HAP-1 (cell line): ENCODE measurements at regions not wholly inside any gene's neighbourhood (a gene's known extent, or its start where the extent isn't known, plus 50 kb on each side); places are given as distances from the start of the nearest gene placed in this dataset.
"Not testable (repeated sequence)": the region's sequence is repeated elsewhere in the genome, so short reads cannot be mapped to it uniquely, and the experiment has no call there.

Experiments
- DNase-seq, 2 experiments: peaks; one replicate each; pipeline ENCODE4 v3.0.0-alpha.2; 2016 to 2020; ENCODE audit warnings: low spot score in 2 of 2
- H3K27me3 ChIP-seq: fragments of 250-450 bp; sonication (Bioruptor Pico); 2 replicates; pipeline ENCODE4 v1.5.1; 2020; ENCODE audit warnings: low read depth, mild to moderate bottlenecking, moderate library complexity
- H3K36me3 ChIP-seq: fragments of 250-450 bp; sonication (Bioruptor Pico); replicated peaks from 2 replicates; pipeline ENCODE4 v1.5.1; 2020; ENCODE audit warnings: mild to moderate bottlenecking
- H3K4me1 ChIP-seq: fragments of 250-450 bp; sonication (Bioruptor Pico); 2 replicates; pipeline ENCODE4 v1.5.1; 2020; ENCODE audit warnings: mild to moderate bottlenecking
- H3K4me3 ChIP-seq: fragments of 250-450 bp; sonication (Bioruptor Pico); 2 replicates; pipeline ENCODE4 v1.5.1; 2020; ENCODE audit warnings: mild to moderate bottlenecking, moderate library complexity
- H3K9me3 ChIP-seq: fragments of 250-450 bp; sonication (Bioruptor Pico); 2 replicates; pipeline ENCODE4 v1.5.1; 2020; ENCODE audit warnings: mild to moderate bottlenecking, moderate library complexity
- in situ Hi-C: fragments of 300-500 bp; cut with MboI; formaldehyde crosslinking; loops from 3 replicates; pipeline ENCODE4 v1.14.3; 2020; ENCODE audit warnings: low sequenced_read_pairs, inconsistent platforms, mixed read lengths

DNA sequence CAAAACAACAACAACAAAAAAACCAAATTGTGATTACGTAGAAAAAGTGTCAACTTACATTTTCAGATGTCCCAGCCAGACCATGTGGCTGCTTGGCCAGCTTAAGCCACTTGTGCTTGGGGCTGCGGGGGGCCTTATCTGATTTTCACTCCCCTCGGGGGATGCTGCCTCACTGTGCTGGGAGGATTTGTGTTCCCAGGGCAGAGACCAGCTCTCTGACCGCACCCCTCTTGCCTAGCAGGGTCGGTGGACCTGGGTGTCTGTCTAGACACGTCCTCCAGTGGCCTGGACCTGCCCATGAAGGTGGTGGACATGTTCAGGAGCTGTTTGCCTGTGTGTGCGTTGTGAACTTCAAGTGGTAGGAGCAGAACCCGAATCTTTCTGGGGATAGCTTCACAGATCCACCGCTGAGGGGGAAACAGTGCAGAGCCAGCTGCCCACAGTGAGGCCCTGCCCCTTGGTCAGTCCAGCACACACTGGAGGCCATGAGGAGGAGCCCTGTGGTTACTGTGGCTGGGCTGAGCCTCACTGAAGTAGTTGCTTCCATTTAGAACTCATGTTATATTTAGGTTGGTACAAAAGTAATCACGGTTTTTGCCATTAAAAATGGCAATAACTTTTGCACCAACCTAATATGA, 173.9 kb downstream of the ADRA2C start:
- H3K36me3 ChIP-seq, H3K4me1 ChIP-seq, H3K27me3 ChIP-seq, H3K9me3 ChIP-seq, DNase-seq, H3K4me3 ChIP-seq, in situ Hi-C loops: not testable (repeated sequence)

GRCh38 chr4:3941735-3942522, 175.7 kb downstream of the ADRA2C start:
- H3K4me3 ChIP-seq, H3K27me3 ChIP-seq, in situ Hi-C loops, DNase-seq, H3K9me3 ChIP-seq, H3K4me1 ChIP-seq, H3K36me3 ChIP-seq: not testable (repeated sequence)

GRCh38 chr4:3942569-3942971, 176.4 kb downstream of the ADRA2C start:
- peak; percentile 11 to 52 for DNase-seq
- H3K4me3 ChIP-seq, H3K4me1 ChIP-seq, H3K27me3 ChIP-seq, H3K9me3 ChIP-seq, H3K36me3 ChIP-seq, in situ Hi-C loops: not testable (repeated sequence)

DNA sequence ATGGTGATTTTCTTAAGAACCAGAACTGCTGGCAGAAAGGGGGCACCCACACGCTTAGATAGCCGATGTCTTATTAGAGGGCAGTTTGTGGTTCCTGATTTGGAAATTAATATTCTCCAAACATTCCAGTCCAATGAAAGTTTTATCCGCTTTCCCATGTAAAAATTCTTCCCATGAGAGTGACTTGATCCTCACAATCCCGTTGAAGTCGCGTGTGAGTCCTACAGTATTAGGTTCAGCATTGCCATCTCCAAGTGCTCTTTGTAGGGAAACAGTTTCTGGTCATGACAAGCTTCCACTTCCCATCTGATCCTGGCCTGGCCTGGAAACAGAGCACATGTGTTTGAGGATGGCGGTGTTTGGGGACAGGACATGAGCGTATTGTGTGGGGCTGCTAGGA, 176.9 kb downstream of the ADRA2C start:
- H3K9me3 ChIP-seq, H3K4me3 ChIP-seq, in situ Hi-C loops, DNase-seq, H3K4me1 ChIP-seq, H3K27me3 ChIP-seq, H3K36me3 ChIP-seq: not testable (repeated sequence)

DNA sequence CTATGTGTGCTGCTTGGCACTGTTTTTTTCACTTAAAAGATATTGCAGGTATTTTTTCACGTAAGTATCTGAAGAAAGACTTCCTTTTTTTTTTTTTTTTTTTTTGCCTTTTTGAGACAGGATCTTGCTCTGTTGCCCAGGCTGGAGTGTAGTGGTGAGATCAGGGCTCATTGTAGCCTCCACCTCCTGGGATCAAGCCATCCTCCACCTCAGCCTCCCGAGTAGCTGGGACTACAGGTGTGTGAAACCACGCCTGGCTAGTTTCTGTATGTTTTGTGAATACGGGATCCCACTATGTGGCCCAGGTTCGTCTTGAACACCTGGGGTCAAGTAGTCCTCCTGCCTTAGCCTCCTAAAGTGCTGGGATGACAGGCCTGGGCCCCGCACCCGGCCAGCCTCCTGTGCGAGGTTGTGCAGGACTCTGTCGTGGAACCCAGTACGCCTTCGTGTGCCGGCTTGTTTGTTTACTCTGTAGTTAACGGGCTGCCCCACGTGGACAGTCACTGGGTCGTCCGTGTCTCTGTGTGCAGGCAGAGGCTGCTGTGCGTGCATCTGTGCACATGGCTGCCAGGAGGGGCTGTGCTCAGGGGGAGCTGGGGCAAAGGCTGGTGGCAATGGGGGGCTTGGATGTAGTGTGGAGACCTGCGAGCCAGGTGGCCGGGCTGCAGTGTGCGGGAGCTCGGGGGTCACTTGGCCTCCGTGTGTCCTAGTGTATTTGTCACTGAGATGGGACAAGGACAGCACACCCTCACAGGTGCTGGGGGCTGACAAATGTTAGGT, 179.5 kb downstream of the ADRA2C start:
- Histone ChIP-seq H3K27me3 (no peaks in the 10 kb centered on the region), H3K4me1 (no peaks in the 10 kb centered on the region), H3K9me3 (no peaks in the 10 kb centered on the region), H3K4me3 (no peak overlapping the region), H3K36me3 (no peaks in the 10 kb centered on the region)
- DNase-seq: no peak
- in situ Hi-C loops: no loop called here

DNA sequence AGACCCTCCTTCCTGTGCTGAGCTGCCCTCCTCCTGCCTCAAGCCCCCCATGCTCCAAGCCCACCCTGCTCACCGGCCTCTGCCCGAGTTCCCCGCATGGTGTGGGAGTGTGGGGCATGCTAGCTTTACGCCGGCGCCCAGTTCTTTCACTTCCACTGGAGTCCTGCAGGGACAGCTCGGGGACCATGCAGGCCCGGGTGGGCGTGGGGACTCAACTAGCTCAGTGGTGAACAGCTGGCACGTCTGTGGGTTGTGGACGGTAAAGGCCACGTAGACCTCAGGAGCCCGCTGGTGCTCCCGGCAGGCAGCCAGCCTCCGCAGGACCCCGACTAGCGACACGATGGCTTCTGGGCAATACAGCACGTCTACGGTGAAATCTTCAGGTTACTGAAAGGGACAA, 180.4 kb downstream of the ADRA2C start:
- H3K36me3 ChIP-seq, in situ Hi-C loops, DNase-seq, H3K27me3 ChIP-seq, H3K4me3 ChIP-seq, H3K9me3 ChIP-seq, H3K4me1 ChIP-seq: not testable (repeated sequence)

DNA sequence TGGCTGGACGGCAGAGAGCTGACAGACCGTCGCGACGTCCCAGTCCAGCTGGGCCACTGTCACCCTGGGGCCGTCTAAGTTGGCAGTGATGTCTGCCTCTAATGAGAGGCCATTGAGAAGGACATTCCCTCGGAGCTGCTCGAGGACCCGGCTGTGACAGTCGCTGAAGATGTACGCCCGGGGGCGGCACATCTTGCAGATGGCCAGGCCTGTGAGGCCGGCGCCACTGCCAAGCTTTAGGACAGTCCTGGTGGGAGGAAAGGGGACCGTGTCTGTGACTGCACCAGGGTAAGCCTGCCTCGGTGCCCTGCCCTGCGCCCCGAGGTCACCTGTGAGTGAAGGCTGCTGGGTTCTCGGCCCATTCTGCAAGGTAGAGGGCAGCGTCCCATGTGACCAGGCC, 181.6 kb downstream of the ADRA2C start:
- H3K4me1 ChIP-seq, H3K27me3 ChIP-seq, H3K36me3 ChIP-seq, DNase-seq, H3K9me3 ChIP-seq, in situ Hi-C loops, H3K4me3 ChIP-seq: not testable (repeated sequence)

DNA sequence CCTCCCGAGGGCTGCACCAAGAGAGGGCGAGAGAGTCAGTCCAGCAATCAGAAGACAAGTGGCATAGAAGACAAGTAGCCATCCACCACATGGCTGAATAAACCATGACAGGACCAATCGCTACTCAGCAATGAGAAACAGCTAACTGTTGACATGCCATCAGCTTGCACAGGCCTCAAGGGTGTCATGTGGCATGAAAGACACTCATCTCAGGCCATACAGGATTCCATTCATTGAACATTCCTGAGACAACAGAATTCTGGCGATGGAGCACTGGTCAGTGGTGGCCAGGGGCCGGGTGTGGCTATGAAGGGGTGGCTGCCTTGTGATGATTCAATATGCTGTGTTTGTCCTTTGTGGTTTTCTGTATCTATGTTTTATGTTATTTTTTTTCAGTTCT, 182.0 kb downstream of the ADRA2C start:
- H3K4me3 ChIP-seq, H3K9me3 ChIP-seq, DNase-seq, H3K36me3 ChIP-seq, in situ Hi-C loops, H3K27me3 ChIP-seq, H3K4me1 ChIP-seq: not testable (repeated sequence)

DNA sequence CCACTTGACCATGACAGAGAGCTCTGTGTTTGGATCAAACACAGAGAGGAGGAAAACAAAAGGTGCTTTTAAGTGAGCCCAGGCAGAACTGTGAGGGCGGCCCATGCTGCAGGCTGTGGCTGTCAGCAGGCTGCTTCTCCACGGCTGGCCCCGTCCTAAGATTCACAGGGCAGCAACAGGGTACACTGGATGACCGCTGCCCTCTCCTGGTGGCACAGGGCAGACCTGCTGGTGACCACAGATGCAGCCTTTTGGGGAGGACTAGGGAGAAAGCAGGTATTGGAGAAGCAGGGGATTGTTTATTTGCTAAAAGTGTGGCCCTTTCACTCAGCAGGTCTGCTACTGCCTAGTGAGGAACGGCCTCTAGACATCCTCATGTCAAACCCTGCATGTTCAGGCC, 183.7 kb downstream of the ADRA2C start:
- H3K4me3 ChIP-seq, H3K27me3 ChIP-seq, in situ Hi-C loops, H3K9me3 ChIP-seq, H3K36me3 ChIP-seq, H3K4me1 ChIP-seq: not testable (repeated sequence)
- DNase-seq: peak in 1 of 2 experiments; percentile 63

DNA sequence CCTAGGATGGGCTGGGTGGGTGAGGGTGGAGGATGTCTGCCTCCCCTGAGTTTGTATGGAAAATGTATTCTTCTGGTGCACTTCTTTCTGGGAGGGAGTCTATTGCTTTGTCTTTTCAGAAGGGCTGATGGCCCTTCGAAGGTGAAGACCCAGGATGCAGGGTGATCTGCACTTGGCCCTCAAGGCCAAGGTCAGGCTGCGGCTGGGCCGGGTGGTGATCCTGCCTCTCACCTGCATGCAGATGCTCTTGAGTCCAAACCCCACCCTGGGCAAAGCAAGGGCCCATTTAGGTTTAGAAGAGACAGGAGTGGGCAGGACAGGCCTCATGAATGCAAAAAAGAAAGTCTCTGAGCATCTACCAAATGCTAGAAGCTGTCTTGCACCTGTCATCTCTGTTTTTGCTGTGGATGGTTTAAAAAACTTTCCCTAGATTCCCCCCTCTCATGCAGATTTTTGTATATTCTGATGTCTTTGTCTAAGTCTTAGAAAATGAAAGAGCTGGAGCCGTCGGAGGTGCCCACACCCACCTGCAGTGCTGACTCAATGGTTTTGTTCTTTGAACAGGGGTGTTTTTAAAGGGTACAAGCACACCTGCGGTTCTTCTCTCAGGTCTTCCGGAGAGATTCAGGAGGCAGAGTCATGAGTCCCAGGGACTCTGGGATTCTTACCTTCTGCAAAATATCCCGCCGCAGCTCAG, 186.4 kb downstream of the ADRA2C start:
- H3K9me3 ChIP-seq, H3K27me3 ChIP-seq, in situ Hi-C loops, H3K4me1 ChIP-seq, H3K4me3 ChIP-seq, DNase-seq, H3K36me3 ChIP-seq: not testable (repeated sequence)

DNA sequence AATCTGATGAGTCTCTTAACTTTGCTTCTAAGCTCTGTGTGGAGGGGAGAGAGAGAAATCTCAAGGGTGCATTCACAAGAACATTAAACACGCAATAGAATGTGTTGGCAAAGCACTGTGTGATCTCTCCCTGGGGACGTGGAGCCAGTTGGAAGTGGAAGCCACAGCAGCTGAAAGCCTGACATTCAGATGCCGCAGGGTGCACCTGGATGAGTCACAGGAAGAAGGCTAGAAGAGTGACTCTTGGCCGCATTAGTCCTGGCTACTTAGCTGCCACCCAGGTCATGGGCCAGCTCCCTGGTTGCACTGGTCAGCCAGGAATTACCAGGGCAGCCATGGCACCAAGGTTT, 186.9 kb downstream of the ADRA2C start:
- H3K27me3 ChIP-seq, in situ Hi-C loops, H3K4me3 ChIP-seq, DNase-seq, H3K36me3 ChIP-seq, H3K9me3 ChIP-seq, H3K4me1 ChIP-seq: not testable (repeated sequence)

DNA sequence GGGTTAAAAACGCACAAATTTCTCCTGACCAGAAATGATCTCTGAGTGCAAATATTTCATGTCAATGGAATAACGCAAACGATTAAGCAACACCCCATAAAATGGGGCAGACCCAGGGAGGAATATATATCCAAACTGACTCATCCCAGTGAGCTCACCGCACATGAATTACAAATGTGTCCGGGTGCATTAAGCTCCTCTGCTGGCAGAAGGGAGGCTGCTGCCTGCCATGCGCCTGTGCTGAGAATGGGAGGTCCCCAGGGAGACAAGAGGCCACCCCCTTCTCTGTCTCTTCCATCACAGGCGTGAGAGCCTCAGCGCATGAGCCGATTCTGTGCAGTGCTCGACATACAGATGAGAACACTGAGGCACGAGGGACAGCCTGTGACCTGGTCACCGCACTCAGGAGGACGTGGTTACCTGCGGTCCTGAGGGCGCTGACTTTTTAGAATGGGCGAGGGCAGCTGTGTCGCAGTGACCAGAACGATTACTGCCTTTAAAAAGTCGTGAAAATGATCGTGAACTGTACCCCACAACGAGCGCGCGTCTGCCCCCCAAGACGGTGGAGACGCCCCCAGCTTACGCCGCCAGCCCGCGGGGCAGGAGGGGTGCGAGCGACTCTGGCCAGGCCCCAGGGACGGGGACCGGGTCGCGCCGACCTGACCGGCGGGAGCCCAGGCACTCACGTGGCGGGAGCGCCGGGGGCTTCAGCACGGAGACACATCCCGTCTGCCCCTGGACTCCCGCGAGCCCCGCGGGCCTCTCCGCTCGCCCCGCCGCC, 188.5 kb downstream of the ADRA2C start:
- in situ Hi-C loops, H3K4me1 ChIP-seq, H3K9me3 ChIP-seq, H3K36me3 ChIP-seq, H3K27me3 ChIP-seq: not testable (repeated sequence)
- DNase-seq: peak; percentile 71 to 82
- peak overlapping the region; percentile 44 for H3K4me3 ChIP-seq

DNA sequence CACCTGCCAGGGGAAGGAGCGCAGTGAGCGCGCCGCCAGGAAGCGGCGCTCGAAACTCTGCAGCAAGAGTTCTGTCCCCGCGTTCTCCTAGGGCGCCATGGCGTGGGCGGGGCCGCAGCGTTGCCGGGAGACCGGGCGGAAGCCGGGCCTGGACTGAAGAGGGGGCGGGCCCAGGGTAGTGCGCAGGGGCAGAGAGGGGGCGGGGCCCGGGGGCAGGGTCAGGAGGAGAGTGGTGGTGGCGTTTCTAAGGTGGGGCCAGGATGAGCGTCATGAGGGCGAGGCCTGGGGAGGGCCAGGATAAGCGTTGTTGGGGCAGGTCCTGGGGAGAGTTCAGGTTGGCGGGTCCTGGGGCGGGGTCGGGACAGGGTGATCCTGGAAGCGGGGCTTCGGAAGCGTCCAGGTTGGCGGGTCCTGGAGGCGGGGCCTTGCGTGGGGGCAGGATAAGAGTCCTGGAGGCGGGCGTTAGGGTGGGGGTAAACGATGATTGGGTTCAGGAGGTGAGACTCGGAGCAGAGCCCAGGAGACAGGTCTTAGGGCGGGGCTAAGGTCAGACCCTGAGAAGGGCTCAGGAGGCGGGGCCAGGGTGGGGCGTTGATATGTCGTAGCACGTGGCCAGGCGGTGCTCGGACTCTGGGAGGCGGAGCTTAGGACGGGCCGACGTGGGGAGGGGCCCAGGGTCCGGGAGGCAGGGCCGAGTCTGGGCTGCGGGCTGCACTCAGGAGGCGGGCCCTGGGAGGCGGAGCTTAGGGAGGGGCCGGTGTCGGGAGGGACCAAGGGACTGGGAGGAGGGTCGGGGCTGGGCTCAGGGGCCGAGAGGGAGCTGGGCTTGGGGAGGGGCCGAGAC, 189.4 kb downstream of the ADRA2C start:
- H3K27me3 ChIP-seq, in situ Hi-C loops: not testable (repeated sequence)
- peak; percentile 94 to 99 for DNase-seq

More for the DNA sequence above, 189.4 kb downstream of the ADRA2C start:
- H3K36me3 ChIP-seq, H3K9me3 ChIP-seq, H3K4me1 ChIP-seq: not testable (repeated sequence)
- H3K4me3 ChIP-seq: peak overlapping the region; percentile 44
